Mesenteric fat pad (tissue), 1 donor: ENCODE measurements at regions not wholly inside any gene's neighbourhood (a gene's known extent, or its start where the extent isn't known, plus 50 kb on each side); places are given as distances from the start of the nearest gene placed in this dataset.

Experiments
- DNase-seq: peaks from one replicate; pipeline ENCODE4 v3.0.0-alpha.2; 2020; ENCODE audit warnings: low spot score
- donor health status: DM: yes; HTN: yes; CAD: no.

DNA sequence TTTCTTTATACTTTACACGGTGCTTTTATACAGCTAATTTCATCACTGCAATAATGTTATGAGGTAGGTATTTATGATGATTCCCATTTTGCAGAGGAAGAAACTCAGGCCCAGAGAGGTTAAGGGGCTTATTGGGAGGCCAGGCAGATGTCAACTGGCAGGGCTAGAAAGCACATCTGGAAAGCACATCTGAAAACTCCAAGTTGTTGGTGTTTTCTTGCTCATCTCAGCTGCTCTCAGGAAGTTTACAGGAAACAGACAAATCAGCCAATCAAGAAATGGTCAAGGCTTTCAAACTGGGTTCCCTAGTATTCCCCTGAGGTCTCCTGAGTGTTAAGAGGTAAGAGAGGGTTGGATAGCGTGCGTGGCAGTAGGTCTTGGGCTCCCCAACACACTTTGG, 124.1 kb upstream of the MED13L start:
- no peak for DNase-seq

DNA sequence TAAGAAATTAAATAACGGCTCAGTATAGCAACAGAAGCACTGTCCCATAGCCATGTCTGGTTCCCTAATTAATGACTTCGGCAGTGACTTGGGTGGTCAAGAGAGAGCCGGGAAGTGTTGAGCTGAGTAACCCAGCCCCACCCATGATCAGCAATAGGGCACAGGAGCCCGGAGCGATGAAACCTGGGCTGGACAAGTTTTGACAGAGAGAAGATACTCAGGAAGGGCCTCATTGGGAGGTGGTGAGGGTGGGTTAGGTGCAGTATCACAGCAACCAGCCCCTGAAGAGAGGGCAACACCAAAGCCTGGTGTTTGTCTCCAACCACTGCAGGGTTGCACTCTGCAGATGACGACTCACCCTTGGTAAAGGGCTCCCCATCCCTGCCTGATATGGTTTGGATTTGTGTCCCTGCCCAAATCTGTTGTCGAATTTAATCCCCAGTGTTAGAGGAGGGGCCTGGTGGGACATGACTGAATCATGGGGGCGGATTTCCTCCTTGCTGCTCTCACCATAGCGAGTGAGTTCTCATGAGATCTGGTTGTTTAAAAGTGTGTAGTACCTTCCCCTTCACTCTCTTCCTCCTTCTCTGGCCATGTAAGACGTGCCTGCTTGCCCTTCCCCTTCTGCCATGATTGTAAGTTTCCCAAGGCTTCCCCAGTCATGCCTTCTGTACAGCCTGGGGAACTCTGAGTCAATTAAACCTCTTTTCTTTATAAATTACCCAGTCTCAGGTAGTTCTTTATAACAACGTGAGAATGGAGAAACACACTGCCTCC, 124.9 kb upstream of the MED13L start:
- DNase-seq: no peak

DNA sequence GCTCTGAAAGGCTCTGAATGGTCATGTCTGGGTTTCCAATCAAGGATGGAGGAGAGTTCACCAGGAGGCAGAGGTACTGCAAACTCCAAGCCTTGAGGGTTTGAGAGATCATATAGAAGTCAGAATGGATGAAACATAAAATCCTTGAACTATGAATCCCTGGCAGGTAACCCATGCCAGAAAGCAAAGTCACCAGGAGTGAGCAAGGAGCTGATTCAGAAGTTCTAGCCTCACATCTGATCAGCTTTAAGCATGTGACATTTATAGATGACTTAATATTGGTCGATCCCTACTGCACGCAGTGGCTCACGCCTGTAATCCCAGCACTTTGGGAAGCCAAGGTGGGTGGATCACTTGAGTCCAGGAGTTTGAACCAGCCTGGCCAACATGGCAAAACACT, 126.1 kb upstream of the MED13L start:
- no peak for DNase-seq

GRCh38 chr12:116404247-116404646, 126.8 kb upstream of the MED13L start:
- DNase-seq: no peak

- DNase-seq: no peak
Measured at GRCh38 chr12:116404913-116405611, 127.6 kb upstream of the MED13L start.

DNA sequence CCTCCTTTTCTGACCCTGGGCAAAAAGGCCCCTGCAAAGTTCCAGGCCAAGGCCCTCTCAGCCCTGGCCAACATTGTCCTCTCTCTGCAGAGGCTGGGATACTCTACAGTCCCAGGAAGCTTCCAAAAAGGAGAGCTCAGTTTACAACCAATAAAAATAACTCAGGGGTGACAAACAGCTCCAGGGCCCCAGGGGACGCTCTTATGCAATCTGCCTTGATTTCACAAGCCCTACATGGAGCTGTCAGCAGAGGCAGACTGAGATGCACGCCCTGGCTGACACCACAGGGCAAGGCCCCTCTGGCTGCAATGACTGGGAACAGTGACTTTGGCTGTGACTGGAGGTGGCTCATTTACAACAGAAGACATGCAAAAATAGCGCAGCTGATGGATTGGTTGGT, 129.0 kb upstream of the MED13L start:
- DNase-seq: peak; percentile 93

DNA sequence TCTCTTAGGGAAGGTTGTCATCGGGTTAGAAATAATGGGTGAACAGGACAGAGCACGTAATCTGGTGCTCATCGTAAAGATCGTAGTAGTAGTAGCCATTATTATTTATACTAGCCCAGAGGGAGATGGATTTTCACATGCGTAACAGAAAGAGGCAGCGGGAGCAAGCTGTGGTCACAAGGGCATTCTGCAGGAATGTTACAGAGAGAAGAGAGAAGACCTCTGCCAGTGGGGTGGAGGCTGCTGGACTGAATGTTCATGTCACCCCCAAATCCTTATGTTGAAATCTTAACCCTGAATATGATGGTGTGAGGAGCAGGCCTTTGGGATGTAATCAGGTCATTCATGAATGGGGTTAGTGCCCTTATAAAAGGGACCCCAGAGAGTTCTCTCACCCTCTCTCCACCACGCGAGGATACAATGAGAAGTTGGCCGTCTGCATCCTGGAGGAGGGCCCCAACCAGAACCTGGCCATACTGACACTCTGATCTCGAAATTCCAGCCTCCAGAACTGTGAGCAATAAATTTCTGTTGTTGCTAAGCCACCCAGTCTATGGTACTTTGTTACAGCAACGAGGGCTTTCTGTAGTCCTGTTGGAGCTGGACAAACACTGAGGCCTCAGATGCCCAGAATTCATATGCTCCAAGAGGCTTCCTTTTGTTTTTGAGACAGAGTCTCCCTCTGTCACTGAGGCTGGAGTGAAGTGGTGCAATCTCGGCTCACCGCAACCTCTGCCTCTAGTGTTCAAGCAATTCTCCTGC, 131.2 kb upstream of the MED13L start:
- DNase-seq: no peak

GRCh38 chr12:116411977-116412376, 134.5 kb upstream of the MED13L start:
- no peak for DNase-seq

DNA sequence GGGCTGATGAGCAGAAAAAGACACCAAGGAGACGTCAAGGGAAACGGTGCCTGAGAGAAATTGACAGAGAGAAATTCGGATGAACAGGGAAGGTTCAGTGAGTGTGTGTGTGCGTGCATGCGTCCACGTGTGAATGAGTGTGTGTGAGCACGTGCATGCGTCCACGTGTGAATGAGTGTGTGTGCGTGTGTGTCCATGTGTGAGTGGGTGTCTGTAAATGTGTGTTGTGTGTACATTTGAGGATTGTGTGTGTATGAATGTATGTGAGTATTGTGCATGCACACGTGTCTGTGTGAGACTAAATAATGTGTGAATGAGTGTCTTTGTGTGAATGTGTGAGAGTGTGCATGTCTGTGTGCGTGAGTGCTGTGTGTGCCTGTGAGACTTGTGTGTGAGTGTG, 137.4 kb upstream of the MED13L start:
- DNase-seq: no peak

DNA sequence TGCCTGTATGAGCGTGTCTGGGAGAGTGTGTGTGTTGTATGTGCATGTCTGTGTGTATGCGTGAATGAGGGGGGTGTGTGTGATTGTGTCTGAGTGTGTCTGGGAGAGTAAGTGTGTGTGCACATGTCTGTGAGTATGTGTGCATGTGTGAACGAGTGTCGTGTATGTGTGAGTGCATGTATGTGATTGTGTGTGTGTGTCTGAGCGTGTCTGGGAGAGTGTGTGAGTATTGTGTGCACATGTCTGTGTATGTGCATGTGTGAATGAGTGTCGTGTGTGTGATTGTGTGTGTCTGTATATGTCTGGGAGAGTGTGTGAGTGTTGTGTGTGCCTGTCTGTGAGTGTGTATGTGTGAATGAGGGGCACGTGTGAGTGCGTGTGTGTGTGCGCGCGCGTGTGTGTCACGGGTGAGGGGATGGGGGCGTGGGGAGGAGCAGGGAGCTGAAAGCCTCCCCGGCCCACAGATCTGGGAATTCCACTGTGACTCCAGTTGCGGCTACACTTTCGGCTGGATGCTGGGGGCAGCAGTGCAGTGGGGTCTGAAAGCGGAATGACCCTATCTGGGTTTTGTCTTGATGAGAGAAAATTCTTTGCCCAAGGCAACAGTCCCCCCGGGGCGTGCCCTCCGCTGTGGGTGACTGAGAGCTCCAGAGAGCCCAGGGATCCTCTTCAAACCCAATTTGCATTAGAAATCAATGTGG, 138.1 kb upstream of the MED13L start:
- no peak for DNase-seq

DNA sequence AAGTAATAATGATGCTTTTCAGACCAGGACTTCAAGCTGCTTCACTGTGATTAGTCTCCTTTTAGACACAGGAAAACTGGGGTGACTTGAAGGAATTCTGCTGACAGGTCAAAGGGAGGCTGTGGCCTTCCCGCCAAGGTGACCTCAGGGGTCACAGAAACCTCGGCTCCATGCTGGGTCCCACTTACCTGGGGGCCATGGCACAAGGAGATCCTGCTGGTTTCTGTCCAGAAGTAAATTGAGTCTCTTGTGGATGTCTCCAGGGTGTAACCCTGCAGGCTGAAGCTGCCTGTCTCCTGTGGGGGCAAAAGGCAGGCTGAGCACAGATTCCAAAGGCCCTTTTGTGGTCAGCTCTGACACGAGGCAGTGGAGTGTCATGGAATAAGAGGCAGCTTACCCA, 138.7 kb upstream of the MED13L start:
- no peak for DNase-seq

DNA sequence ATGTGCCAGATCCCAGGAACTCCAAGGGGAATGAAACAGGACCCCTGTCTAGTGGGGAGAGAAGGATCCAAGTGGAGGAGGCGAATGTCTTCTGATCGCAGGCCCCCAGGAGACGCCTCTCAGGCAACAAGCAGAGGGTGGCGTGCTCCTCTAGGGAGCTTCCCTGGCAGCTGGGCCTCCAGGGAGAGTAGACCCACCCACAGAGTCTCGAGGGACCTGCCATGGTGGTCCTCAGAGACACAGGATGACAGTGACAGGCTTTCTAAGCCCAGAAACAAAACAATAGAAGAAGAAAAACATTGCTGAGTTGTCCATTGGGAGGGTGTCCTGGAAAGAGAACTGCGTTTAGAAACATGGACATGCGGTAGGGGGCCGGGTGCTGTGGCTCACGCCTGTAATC, 140.6 kb upstream of the MAP1LC3B2 start:
- no peak for DNase-seq

DNA sequence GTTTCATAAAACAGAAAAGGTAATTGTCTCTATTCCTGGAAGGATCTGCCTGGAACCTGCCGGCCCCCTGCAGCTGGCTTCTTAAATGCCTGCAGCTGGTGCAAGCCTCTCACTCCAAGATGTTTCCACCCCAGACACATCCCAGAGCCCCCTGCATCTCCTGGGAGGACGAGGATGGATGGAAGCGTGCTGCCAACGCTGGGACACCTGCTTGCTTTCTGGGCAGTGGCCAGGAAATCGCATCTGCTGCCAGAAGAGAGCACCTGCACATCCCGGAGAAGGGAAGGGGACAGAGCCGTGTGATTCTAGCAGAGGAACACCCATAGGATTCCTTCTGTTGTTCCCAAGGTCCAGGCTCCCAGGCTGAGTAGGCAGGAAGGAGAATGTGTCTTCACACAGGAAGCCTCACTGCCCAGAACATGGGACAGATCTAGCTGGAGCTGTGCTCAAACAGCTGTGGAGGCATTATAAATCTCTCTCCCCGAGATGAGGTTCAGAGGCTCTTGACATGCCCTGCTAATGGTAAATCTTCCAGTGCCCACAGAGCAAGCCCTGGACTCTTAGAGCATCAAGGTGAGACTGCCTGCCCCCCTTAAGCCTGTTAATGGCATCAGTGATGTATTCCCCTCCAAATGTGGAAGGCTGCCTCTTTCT, 138.8 kb upstream of the MAP1LC3B2 start:
- DNase-seq: no peak

- DNase-seq: no peak
Measured at GRCh38 chr12:116421785-116422538, 137.2 kb upstream of the MAP1LC3B2 start.

DNA sequence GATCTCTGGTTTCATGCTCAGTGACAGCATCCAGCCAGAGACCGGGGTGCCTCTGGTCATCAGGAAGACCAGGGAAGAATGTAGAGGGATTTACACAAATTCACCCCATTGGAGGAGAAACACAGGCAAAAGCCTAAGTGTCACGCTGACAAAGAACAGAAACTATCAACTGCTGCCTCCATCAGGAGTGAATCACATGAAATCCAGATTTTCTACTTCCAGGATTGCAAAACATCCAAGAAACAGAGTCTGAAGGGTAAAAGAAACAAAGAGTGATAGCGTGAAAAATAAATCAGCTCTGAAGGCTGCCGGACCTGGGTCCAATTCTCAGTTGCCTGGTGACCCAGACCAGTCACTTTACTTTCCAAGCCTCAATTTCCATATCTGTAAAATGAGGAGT, 136.1 kb upstream of the MAP1LC3B2 start:
- no peak for DNase-seq

- no peak for DNase-seq
Measured at GRCh38 chr12:116425256-116426193, 133.7 kb upstream of the MAP1LC3B2 start.

- no peak for DNase-seq
Measured at GRCh38 chr12:116426391-116427136, 132.6 kb upstream of the MAP1LC3B2 start.

DNA sequence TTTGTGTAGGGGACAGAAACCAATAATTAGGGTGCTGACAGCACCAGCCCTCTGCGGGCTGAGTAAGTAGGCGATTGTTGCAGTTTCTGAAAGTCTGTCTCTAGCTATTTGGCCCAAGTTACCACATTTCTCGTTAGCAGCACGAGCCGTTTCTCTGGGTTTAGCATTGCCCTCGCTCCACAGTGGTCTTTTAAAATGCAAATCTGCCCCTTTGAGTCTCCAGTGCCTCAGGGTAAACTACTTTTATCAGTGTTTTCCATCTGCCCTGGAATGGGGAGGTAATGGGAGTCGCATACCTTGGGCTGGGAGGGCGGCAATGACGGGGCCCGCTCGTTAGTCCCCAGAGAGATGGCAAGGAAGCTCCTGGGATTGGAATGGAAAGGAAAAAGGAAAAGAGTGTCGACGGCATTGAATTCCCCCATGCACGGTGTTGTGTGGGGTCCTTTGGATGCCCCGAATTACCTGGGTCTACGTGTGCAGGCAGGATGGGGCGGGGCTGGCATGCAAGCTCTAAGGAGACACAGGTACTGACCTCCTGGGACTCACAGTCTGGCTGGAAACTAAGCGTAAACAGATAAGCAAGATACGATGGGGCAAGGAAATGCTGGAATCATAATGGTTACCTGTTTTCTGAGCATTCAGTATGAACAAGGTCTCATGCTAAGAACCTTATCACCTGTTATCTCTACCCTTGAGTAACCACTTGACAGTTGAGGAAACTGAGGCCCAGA, 131.8 kb upstream of the MAP1LC3B2 start:
- no peak for DNase-seq
